ENCODE measurements at regions not wholly inside any gene's neighbourhood (a gene's known extent, or its start where the extent isn't known, plus 50 kb on each side); places are given as distances from the start of the nearest gene placed in this dataset.
"Not testable (repeated sequence)": the region's sequence is repeated elsewhere in the genome, so short reads cannot be mapped to it uniquely, and the experiment has no call there.

DNA sequence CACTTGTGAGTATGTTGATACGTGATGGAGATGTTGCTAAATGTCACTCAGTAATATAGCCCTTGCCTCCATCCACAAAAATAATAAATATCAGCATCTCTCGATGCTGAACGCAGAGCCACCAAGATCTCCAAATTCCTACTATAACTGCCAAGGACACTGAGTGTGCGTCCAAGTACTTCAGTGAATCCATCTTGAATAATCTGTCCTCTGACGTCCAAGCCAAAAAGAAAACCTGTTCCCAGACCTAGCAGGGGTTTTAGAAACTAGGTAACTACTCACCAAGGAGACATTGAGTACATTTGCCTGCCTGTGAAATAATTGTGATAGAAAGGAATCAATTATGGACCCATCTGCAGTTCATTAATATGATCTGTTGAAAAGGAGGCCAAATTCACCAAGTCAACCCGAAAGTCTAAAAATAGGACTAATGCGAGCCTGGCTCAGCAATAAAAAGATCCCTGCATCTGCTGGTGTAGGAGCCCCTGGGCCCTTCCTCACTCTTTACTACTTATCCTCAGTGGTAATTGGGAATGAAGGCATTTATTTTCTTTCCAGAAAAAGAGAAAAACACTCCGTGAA, 226.9 kb upstream of the IRF2BP2 start:
- no peak for DNase-seq

DNA sequence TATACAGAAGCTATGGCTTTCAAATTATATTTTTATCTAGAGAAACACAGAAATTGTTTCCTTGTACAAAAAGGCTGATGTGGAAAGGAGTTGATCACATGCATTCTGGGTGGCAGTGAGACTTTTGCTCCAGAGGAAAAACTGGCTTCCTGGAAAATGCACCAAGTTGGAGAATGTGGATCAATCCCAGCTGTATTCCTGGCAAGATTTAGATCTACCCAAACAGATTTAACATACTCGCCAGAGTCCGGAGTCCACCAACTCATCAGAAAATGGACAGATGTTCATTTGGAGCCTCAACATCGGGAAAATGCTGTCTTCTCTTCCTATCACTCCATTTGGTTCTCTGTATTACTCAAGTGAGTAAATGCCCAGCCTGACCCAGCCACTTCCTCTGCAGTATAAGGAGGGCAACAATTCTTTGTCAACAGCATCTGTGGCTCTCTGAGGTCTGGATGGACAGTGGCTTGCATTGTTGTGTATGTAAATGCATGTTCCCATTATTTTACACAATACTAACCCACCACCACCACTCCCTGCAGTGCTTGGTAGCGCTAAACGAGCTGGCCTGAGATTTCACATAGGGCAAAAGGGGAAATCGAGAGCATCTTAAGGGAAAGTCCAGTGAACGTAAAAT, 226.2 kb upstream of the IRF2BP2 start:
- no peak for DNase-seq

DNA sequence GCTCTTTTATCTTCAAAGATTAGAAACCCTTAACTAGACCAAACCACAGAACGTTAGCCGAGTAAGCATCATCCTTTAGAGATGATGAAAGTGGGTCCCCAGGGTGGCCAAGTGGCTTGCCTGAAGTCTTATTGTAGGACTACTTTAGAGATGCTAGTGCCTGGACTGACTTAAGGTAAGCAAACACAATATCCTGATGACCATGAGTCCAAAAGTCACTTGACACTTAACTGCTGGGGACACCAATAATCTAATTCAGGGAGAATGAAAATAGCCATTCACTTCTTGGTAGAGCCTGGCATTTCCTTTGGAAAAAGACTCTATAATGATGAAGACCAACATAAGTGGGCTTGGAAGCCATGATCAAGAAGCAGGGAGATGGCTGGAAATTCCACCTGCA, 225.3 kb upstream of the IRF2BP2 start:
- no peak for DNase-seq

DNA sequence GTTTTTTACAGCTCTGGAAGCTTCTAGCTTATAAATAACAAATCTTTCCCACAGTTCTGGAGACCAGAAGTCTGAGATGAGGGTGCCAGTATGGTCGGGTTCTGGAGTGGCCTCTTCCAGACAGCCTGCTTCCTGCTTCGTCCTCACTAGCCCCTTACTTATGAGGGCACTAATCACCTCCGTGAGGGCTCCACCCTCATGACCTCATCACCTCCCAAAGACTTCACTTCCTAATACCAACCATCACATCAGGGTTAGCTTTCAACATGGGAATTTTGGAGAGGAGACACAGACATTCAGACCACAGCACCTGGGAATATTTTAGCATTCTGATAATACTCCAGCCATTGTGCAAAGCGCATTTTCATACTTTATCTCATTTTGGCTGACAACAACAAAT, 223.7 kb upstream of the IRF2BP2 start:
- DNase-seq, result no peak

DNA sequence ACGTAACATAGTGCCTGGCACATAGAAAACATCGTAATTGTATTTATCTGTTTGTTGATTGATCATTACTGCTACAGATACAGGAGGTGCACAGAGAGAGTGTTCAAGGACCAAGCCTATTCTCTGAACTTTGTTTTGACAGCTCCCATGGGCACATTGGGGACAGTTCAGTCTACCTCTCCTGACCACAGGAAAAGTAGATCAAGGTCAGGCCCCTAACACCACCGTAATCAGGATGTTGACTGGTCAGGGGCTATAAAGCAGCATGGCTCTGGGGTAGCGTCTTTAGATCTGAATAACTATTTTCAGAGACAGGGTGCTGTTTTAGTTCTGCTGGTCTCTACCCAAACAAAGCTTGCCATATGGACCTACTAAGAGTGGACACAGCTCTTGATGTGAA, 223.1 kb upstream of the IRF2BP2 start:
- no peak for DNase-seq

DNA sequence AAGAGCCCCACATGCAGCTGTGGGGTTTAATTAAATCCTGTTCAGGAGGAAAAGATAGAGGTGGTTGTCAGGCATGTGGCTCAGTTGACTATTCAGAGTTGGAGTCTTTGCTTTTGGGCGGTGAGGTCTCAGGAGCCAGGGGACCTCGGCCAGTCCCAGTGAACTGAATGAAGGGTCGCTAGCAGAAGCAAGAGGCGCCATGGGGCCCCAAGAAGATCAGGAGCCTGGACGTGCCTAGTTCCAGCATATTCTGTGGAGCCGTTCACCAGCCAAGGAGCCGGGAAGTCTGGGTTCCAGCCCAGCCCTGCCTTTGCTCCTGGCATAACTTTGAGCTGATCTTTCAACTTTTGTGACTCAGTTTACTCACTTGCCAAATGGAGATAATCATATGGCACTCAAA, 217.7 kb upstream of the IRF2BP2 start:
- no peak for DNase-seq

DNA sequence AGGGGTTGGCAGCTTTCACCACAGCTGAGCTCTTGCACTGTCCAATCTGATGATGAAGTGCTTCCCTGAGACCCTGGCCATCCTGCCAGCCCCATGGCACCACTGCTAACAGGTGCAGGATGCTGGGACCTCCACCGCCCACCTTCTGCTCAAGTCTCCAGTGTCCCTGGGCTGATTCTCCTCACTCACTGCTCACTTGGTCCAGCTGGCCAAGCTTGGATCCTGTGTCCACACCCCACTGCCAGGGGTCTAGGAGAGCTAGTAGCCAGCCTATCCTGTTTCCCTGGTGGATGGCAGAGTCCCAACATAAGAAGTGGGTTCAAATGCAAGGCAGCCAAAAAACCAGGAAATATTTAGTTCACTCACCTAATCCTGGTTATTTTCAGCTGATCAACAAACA, 217.2 kb upstream of the IRF2BP2 start:
- no peak for DNase-seq

DNA sequence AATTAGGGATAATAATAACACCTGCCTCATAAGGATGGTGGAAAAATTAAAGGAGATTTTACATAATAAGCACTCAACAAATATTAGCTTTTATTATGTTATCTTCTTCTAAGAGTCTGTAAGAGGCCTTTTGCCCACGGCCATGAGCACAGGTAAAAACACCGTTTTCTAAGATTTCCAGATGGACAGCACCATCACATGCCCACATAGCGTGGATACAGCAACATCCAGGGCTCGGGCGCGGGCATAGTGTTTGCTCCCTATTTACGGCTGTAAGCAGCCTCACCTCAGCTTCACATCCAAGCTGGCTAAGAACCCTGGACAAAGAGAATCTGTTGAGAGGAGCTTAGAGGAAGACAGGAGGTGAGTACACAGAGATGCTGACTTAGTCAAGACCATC, 216.4 kb upstream of the IRF2BP2 start:
- DNase-seq, result no peak

DNA sequence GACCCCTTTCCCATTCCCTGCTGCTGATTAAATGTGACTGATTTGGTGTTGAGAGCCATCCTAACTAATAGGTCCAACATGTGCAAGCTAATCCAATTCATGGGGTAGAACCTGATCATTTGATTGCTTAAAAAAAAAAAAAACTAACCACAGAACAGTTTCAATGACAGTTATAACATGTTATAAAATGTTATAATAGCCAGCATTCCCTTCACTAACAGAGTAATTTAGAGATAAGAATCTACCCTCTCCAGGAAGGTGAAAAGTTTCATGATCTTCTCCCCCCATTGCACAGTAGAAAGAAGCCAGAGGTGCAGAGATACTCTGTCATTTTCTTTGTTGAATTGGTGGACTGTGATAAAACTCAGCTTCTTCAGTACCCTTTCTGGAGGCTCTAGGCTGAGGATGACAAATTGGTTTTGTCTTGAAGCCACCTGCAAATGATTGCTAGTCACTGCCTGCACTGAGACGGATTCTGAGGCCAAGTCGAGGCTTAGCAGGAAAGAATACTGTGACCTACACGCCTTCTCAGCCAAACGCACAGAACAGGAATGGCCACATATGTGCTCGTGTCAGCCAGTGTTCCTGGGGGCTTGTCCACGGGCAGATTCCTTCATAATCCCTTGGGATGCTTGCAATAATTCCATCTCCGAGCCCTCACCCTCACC, 215.7 kb upstream of the IRF2BP2 start:
- DNase-seq, result no peak

DNA sequence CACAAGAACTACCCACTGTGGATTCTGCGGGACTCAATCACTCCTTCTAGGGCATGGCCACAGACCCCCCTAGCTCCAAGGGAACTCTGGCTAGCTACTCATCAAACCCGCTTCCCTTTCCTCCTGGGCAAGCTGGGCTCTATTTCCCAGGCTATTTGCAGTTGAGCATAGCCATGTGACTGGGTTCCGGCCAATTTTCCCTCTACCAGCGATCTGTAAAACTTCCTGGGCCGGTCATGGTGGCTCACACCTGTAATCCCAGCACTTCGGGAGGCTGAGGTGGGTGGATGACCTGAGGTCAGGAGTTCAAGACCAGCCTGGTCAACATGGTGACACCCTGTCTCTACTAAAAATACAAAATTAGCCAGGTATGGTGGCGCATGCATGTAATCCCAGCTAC, 214.9 kb upstream of the IRF2BP2 start:
- DNase-seq, result not testable (repeated sequence)

DNA sequence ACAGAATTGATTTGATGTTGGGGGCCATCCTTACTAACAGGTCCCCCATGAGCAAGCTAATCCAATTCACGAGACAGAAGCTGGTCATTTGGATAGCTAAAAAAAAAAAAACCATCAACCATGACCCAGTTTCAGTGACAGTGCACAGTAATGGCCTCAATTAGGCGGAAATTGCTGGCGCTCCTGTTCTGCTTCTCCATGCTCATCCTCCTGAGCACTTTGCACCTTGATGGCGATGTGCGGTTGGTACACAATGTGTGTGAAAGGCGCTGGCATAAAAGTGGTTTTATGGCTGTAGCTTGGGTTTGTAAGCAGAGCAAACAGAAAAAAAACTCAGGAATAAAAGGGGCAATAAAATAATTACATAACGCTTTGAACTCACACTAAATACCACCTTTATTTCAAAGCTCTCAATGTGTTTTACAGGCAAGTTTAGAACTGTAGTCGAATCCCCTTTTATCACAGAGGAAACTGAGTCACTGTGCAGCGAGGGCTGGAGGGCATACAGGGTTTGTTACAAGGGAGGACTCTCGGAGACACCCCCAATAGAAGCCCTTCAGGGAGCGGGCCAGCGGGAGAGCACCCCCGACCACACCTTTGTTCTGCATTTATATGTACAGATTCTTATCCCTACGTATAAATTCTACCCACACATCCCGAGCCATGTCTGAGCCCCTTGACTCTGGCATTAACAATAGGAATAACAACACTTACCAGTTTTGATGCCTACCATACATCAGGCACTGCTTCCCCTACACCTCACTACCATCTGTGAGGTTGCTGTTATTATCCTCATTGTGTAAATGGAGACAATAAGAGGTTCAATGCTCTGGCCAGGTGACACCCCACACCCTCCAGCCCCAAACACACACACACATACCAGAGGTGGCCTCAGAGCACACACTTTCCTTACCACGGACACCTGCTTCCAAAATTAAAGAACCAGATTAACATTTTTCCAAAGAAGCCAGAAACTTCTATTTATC, 213.5 kb upstream of the IRF2BP2 start:
- no peak for DNase-seq

DNA sequence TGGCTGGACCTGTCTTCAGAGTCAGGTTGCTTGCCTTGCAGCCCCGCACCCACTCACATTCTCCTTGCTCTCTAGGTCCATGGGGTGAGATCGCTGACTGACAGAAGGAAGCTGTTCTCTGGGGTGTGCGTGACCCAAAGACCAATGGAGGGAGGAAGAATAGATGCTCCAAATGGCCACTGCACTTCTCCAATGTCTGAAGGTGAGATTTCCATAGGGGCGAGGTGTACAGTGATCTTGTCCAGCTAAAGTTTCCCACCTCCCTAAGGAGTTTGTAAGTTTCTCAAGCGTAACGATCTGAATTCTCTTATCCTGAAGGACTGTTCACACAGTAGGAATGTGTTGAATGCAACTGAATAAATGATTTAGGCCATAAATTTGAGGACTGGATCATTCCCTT, 211.9 kb upstream of the IRF2BP2 start:
- no peak for DNase-seq

DNA sequence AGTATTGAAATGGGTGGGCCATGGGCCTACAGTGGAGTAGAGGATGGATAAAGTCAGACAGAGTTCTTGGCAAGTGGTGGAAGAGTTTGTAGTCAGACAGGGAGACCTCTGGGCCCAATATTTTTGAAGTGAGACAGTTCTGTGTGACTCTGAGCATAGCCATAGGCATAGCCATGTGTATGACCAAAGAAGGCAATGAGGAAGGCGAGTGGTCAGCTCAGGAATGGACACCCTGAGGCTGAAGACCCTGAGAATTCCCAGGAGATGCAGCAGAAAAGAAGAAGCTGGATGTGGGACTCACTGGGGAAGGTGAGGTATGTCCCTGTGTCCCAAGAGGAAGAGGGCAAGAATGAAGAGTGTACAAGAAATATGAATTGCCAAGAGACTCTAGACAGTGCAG, 210.6 kb upstream of the IRF2BP2 start:
- no peak for DNase-seq

DNA sequence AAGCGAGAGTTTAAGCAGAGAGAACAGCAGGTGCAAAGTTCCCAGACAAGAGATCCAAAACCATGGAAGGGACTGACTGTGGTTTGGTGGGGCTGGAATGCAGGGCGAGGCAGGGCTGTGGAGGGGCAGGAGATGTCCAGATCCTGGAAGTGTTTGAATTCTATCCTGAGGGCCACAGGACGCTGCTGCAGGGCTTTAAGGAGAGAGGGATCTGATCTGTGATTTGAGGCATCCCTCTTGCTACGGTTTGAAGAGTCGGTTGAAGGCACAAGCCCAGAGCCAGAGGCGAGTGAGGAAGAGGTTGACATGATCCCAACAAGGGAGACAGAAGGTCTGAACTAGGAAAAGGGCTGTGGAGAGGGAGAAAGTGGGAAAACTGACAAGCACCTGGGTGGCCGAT, 209.9 kb upstream of the IRF2BP2 start:
- DNase-seq, result not testable (repeated sequence)

DNA sequence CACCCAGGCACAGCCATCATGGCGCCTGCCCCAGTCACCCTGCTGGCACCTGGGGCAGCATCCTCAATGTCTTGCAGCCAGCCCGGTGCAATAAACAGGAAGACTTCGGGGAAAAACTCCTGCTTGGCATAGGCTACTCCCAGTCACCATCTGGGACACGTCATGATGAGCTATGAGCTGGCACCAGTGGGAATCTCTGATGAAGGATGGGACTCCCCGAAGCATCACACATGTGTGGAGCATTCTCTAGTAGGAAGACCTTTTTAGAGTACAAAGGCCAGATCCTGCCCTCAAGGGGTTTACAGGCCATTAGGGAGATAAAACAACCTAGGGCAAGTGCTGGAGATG, 208.0 kb upstream of the IRF2BP2 start:
- DNase-seq, result not testable (repeated sequence)

DNA sequence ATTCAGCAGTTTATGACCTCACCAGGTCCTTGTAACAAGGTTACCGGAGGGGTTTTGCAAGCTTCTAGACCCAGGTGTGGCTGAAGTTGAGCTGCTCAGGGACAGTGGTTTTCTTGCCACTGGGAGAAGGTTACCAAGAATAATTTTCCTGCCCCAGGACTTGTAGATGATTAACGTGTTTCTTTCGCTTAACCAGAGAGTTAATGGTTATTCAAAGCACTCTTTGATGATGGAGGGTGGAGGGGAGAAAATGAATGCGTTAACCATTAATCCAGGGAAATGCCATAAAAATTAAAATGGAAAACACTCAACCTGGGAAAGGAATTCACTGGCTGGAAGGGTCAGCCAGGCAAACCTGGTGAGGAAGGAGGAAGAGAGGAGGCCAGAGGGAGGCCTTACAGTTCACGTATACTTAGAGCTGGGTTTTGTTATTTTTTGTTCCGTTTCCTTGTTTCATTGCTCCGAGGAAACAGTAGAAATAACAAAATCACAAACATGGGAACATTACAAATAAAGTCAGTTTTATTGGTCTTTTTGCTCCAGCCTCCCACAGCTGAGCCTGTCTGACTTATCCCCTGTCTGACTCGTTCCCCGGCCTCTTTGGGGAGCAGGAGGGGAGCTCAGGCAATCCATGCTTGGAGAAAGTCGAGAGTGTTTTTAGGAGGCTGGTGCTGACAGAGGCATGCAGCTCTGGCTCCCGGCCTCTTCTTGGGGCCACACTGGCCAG, 207.5 kb upstream of the IRF2BP2 start:
- not testable (repeated sequence) for DNase-seq

DNA sequence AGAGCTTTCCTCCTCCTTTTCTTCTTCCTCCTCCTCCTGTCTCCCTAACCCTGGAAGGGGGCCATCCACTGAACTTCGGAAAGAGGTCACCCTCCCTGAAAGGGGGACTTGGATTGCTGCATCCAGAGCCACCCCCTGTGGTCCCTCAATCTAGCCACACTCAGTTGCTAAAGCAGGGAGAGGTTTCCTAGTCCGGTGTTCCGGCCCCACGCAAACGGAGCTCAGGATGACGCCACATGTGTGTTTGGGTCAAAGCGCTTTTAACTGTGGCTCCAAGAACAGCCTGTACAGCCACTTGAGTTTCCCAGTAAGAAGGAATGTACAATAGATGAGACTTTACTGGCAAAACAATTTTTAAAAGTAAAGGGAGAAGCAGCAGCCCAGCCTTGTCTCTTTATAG, 206.9 kb upstream of the IRF2BP2 start:
- not testable (repeated sequence) for DNase-seq

DNA sequence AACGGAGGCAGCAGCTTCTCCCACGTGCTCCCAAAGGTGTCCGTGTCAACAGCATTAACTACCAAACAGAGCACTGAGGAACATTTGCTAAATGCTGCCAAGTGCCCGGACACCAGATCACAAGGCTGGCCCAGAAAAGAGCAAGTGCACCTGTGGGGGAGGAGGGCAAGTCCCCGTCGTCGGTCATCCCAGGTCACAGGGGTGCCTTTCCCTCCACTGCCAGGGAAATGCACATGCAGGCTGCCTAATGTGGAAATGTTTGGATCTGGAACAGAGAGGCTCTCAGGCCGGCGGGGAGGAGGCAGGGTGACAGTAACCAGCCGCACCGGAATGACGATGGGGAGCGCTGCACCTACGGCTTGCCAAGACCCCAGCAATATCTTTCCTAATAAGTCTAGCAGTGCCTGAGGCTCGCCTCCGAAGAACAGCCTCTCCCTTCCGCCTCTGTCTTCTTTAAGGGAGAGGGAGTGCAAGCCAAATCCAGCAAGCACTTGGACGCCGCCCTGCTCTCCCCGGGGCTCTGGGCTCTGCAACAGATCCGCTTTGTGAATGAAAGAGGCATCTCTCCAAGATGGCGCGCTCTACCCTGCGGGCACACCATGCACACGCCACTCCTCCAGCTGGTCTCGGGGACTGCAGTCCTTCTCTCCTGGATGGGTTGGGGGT, 206.3 kb upstream of the IRF2BP2 start:
- DNase-seq, result not testable (repeated sequence)

DNA sequence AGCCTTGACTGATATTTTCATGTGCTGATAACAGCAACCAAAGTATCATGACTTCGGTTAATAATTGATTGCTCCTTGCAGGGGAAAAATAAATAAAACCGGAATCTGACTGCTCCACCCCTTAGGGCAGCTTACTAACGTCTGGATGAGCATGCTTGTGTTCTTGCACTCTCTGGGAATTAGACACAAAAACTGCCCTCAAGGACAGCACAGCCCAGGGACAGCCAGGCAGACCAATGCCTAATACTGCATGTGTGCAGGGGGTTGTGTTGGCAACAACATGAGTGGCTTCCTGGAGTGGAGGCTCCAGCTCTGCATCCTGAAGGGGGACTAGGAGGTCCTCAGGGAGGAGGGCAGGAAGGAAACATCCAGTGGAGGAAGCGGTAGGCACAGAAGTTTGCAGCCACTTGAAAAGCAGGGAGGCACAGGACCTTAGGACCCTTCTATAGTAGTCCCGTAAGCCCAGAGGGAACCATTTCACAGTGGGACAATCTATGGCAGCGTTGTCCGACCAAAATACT, 205.4 kb upstream of the IRF2BP2 start:
- not testable (repeated sequence) for DNase-seq

DNA sequence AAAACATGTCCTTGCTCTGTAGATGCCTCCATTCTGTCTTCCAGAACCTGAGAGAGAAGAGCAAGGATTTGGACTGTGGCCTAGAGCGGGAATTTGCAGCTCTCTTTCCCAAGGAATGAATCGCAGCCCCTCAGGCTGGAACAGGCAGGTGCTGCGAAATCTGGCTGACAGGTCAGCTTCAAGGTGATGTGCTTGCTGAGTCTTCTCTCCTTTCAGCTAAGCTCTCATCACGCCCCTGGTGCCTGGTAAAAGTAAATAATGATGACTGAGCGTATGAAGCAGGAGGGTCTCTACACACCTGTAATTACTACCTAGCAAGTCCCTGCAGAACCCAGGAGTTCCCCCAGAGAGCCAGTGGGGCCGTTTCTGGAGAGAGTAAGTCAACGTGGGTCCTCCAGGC, 204.3 kb upstream of the IRF2BP2 start:
- not testable (repeated sequence) for DNase-seq

DNA sequence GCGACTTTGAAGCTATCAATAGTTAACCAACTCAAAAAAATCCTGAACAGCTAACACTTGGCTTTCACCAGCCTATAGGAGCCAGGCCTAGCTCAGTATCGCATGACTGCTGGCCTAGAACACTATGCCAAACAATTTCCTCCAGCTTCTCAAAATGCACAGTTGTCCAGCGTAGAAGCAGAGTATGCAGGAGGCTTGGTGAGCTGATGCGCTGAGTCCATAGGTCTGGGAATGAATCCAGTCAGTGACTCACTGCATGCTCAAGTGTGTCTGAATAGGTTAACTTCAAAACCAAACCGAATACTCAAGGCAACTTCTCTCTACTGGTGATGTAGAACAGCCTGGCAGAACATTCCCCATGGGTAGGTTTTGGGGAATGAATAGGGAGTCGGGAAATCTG, 201.8 kb upstream of the IRF2BP2 start:
- not testable (repeated sequence) for DNase-seq

DNA sequence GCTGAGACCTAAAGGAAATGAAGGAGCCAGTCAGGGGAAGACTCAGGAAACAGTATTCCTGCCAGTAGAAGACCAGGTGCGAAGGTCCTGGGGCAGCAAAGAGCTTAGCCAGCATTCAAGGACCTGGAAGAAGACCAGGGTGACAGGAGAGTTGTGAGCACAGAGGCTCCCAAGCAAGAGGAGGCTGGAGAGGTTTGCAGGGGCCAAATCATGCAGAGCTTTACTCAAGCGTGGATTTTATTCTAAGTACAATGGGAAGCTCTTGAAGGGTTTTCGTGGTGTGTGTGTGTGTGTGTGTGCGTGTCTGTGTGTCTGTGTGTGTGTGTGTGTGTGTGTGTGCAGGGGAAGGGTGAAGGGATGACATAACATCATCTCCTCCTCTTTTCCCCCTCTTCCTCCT, 200.7 kb upstream of the IRF2BP2 start:
- not testable (repeated sequence) for DNase-seq
